CD4-positive, alpha-beta T cell treated with Interleukin-4 for 4 hours (primary cell): ENCODE measurements at regions not wholly inside any gene's neighbourhood (a gene's known extent, or its start where the extent isn't known, plus 50 kb on each side); places are given as distances from the start of the nearest gene placed in this dataset.
"Not testable (repeated sequence)": the region's sequence is repeated elsewhere in the genome, so short reads cannot be mapped to it uniquely, and the experiment has no call there.

Experiments used
- DNase-seq: peaks from one replicate; pipeline ENCODE4 v3.0.0-alpha.2; 2020

- DNase-seq = no peak
These were observed 52.0 kb upstream of the CPM start for GRCh38 chr12:68984796-68985573.

DNA sequence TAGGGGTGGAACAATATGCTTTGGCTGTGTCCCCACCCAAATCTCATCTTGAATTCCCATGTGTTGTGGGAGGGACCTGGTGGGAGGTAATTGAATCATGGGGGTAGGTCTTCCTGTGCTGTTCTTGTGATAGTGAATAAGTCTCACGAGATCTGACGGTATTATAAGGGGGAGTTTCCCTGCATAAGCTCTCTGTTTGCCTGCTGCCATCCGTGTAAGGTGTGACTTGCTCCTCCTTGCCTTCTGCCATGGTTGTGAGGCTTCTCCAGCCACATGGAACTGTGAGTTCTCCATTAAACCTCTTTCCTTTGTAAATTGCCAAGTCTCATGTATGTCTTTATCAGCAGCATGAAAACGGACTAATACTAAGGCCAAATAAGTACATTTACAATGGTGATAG, 64.6 kb upstream of the CPM start:
- DNase-seq = not testable (repeated sequence)

GRCh38 chr12:68998041-68998440, 65.1 kb upstream of the CPM start:
- no peak for DNase-seq

GRCh38 chr12:69000074-69000473, 67.1 kb upstream of the CPM start:
- DNase-seq = no peak

DNA sequence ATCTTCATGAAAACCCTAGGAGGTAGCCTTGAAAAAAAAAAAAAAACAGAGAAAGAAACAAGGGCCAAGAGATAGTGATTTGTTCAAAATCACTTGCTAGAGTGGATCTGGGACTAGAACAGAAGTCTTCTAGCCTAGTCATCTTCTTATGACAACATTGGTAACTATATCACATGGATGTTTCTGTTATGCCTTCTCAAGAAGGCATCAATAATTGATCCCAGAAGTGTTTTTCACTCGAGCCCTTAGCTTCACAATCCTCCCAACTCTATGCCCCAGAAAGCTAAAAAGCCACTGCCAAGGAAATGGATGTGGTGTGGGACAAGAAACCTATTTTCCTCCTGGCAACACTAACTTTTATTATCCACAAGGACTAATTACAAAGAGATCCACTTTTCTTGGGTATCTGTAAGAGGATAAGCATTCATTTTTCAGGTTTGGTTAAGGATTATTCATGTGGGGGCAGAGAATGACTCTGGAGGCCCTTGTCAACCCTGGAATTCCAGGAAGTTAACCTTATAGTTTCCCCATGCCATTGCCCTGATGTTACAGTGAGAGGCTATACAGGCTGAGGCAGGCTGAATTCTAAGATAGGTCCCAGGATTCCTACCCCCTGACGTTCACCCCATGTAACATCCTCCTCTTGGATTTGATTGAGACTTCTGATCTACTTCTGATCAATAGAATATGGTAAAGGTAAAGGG, 67.7 kb upstream of the CPM start:
- DNase-seq = no peak

DNA sequence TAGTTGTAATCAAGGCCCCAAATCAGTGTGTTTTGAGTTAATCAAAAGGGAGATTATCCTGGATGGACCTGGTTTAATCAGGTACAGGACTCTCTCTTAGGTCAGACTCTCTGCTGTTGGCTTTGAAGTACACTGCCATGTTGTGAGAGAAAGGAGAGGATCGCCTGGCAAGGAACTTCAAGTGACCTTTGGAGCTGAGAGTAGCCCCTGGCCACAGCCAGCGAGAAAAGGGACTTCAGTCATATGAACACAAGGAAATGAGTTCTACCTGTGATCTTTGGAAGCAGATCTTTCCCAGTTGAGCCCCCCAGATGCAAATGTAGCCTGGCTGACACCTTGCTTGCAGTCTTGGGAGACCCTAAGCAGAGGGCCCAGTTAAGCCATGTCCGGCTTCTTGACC, 68.3 kb upstream of the CPM start:
- DNase-seq = no peak

- DNase-seq = no peak
These were observed 70.0 kb upstream of the CPM start for GRCh38 chr12:69002969-69003368.

DNA sequence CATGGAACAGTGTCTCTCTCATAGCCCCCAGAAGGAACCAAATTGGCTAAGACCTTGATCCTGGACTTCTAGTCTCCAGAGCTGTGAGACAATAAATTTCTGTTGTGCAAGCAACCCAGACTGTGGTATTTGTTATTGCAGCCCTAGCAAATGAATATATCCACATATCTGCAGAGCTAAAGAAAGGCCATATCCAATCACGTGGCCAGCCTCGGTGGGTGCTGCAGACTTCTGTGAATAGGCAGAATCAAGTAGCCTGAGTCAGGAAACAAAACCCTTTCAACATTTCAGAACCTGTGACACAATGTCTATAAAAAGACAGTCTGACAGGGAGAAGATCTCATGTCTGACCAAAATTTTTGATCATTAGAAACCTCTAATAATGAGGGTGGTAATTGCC, 71.0 kb upstream of the CPM start:
- DNase-seq = no peak

DNA sequence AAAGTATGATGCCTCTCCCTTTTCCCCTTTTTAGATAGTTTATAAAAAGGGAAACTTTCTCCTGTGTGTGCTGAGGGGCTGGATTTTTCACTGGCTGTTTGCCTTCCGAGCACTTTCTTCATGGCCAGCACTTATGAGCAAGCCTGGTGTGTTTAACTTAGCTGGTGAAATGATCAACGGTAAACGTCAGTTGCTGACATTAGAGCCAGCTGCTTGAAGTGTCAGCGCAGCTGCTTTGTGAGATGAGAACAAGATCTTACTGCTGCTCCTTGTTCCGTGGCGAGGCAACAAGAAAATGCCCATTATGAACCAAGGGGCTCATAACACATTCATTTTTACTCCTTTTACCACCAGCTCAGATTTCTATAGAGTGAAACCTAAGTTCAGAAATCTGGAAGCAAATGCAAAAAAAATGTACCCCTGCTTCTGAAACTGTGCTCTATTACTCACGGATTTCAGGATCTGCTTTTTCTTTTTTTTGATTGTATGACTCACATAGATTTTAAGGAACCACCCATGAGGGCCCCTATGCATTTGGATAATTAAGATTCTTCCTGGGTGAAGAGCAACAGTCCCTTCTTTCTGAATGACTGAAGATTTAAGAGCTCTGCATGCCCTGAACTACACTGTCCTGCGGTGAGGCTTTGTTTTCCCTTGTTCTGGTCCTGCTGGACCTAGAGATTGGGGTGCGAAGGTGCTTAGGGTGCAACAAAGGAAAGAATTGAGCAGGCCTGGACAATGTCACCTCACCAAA, 74.3 kb upstream of the CPM start:
- DNase-seq = no peak

DNA sequence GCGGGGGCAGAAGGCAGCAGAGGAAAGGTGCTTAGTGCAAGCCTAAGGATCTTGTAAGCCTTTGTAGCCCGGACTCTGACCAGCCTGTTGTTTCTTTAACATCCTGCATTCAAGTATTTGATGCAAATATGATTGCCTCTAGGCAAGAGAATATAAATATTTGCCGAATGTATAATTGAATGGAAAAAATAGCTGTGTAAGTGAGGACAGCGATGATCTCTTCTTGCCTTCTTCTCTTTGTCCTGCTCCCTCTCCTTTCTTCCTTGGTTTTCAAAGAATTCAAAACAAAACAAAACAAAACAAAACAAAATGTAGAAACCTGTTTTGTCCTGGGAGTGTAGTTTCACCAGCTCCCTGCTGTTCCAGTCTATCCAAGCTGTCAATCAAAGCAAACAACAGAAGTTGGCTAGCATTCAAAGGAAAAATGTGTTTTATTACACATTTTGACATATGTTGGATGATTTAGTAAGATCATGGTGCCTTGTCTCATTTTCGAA, 74.9 kb upstream of the CPM start:
- no peak for DNase-seq

- no peak for DNase-seq
These were observed 75.5 kb upstream of the CPM start for GRCh38 chr12:69008520-69008919.

GRCh38 chr12:69014047-69014446, 81.1 kb upstream of the CPM start:
- no peak for DNase-seq

GRCh38 chr12:69015017-69015416, 82.0 kb upstream of the CPM start:
- DNase-seq = no peak

DNA sequence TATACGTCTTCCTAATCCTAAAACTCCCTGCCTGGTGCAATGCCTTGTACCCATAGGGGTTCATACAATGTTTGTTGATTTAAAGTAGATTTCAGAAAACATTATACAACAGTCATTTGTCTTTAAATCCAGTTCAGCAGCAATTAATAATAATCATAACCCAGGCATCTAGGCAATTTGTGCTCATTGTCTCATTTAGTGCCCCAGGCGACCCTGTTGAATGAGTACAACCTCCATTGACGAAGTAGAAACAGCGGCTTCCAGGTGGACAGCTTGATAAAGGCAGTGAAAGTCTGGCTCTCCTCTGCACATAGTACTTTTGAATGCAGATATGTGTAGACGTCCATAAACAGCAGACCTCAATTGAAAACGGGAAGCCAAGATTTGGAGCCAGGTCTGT, 82.9 kb upstream of the CPM start:
- DNase-seq = no peak

GRCh38 chr12:69019082-69019481, 86.1 kb upstream of the CPM start:
- no peak for DNase-seq

DNA sequence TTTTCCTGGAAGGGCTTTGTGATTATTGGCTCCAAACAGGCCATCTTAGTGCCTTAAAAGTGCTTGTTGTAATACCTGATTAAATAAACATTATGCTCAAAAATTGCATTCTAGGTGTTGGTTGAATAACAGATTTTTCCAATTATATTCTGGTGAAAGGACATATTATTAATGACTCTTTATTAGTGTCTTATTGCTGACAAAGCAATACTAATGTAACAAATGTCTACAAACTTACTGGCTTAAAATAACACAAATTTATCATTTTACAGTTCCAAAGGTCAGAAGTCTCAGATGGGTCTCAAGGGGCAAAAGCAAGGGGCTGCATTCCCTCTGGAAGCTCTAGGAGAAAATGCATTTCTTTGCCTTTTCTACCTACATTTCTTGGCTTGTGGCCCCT, 86.9 kb upstream of the CPM start:
- DNase-seq = no peak

- no peak for DNase-seq
These were observed 89.7 kb upstream of the CPM start for GRCh38 chr12:69022674-69023073.

DNA sequence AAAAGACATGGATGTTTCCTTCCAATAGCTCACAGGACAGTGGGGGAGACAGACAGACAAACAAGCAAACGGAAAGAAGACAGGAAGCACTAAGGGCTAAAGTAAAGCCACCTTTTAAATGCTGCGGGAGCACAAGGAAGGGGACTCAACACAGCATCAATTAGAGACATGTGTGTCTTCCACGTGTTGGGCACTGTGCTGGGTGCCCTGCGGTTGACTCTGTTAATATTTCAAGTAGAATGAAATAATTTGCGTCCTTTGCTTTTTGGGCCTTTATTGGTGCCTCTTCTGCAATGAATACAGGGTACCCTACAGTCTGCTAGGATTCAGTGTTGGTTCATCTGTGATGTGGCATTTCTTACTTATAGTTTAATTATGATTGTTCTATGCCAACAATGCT, 90.9 kb upstream of the CPM start:
- DNase-seq = no peak

- no peak for DNase-seq
These were observed 91.4 kb upstream of the CPM start for GRCh38 chr12:69024413-69024812.

- DNase-seq = no peak
These were observed 91.9 kb upstream of the CPM start for GRCh38 chr12:69024907-69025306.

GRCh38 chr12:69026336-69026735, 93.4 kb upstream of the CPM start:
- DNase-seq = no peak

- no peak for DNase-seq
These were observed 94.5 kb upstream of the CPM start for GRCh38 chr12:69027411-69027881.

GRCh38 chr12:69028941-69029729, 96.2 kb upstream of the CPM start:
- DNase-seq = no peak
